Right lobe of liver (tissue), 6 donors: ENCODE measurements at regions not wholly inside any gene's neighbourhood (a gene's known extent, or its start where the extent isn't known, plus 50 kb on each side); places are given as distances from the start of the nearest gene placed in this dataset.

Experiments used
- ATAC-seq, 4 donors: fragments of 200-7000 bp; cut with Tn5 transposase; one replicate each; pipeline ENCODE4 v1.9.1; 2020; ENCODE audit warnings: mild to moderate bottlenecking in 4 of 4, moderate library complexity in 4 of 4
- DNase-seq, 3 donors: peaks; one replicate each; pipeline ENCODE4 v3.0.0-alpha.2; 2020
- H3K27ac ChIP-seq, 3 donors: fragments of 200-600 bp; one replicate each; pipeline ENCODE4 v1.8.0; 2022
- H3K27me3 ChIP-seq, 2 donors: fragments of 200-600 bp; one replicate each; pipeline ENCODE4 v1.8.0; 2022
- H3K36me3 ChIP-seq, 4 donors: fragments of 200-600 bp; sonication (generic) in 1 of 4; one replicate each; pipeline versions ENCODE4 v1.5.1 to v1.8.0; 2017 to 2022; ENCODE audit warnings: control low read depth in 1 of 4
- H3K4me1 ChIP-seq, 4 donors: fragments of 200-600 bp; sonication (generic) in 1 of 4; one replicate each; pipeline versions ENCODE4 v1.5.1 to v1.8.0; 2017 to 2022; ENCODE audit warnings: control low read depth in 1 of 4
- H3K4me3 ChIP-seq, 3 donors: fragments of 200-600 bp; one replicate each; pipeline ENCODE4 v1.8.0; 2022
- H3K9me3 ChIP-seq, 4 donors: fragments of 200-600 bp; sonication (generic) in 1 of 4; one replicate each; pipeline versions ENCODE4 v1.5.1 to v1.8.0; 2017 to 2022; ENCODE audit warnings: control low read depth in 1 of 4
- POLR2A ChIP-seq: fragments of 450-650 bp; IDR thresholded peaks from one replicate; pipeline ENCODE4 v1.6.1; 2017; ENCODE audit warnings: antibody characterized with exemption, mild to moderate bottlenecking
- WGBS: methylation state at CpG from one replicate; pipeline ENCODE4 v1.1.6; 2018; ENCODE audit warnings: low coverage, low lambda C conversion rate; ENCODE audit not compliant: insufficient coverage; ENCODE audit errors: missing lambda C conversion rate; 5-methylcytosine and 5-hydroxymethylcytosine counted together
- intact Hi-C, 2 donors: fragments of 100-400 bp; cut with DNase I; formaldehyde crosslinking; loops; one replicate each; pipeline versions ENCODE4 v1.11.2 to v1.14.1; 2022
- TF ChIP-seq, protein P1 (sequence below), 4 donors: fragments of 200-600 bp in 3 of 4; fragments of 450-650 bp in 1 of 4; IDR thresholded peaks; one replicate each; pipeline versions ENCODE4 v1.5.1 to v1.8.0; 2016 to 2022; ENCODE audit warnings: antibody characterized with exemption in 4 of 4, mild to moderate bottlenecking in 2 of 4
- donor health status: DM: no; HTN: yes; CAD: no.
- donor health status: DM: no; HTN: no; CAD: no.
- donor health status: DM: no; HTN: no; CAD: no.
- donor health status: DM: no; HTN: yes; CAD: no.
- donor health status: DM: no; HTN: yes; CAD: no.

DNA sequence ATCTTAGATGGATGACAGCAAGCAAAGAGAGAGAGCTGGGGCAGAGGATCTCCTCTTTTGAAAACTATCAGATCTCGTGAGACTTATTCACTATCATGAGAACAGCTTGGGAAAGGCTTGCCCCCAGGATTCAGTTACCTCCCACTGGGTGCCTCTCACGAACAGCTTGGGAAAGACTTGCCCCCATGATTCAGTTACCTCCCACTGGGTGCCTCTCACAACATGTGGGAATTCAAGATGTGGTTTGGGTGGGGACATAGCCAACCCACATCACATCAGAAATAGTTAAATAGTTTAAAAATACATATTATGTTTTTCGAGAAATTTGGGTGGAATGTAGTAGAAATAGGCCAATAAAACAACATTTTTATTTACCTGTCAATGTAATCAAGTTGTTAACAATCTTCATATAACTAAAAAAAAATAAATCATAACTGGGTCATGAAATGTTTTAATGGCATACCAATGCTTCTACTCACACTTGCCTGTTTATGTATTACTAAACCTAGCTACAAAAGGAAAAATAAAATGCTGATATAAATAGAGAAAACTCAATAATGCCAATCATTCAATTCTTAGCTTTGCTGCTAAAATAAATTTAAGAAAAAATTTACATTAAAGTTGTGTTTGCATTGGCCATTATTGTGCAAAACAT lies 608.9 kb downstream of the SUCLG1 start:
- intact Hi-C loops = no loop called here
- 44% methylated on average over 3 of the region's 3 CpGs for WGBS
- no peak for DNase-seq
- no peaks in the 10 kb centered on the region for H3K9me3 ChIP-seq
- H3K27ac ChIP-seq = no peak overlapping the region
- H3K36me3 ChIP-seq = no peaks in the 10 kb centered on the region
- H3K4me1 ChIP-seq = no peaks in the 10 kb centered on the region
- no peaks in the 10 kb centered on the region for H3K27me3 ChIP-seq
- no peak for ATAC-seq
- H3K4me3 ChIP-seq = no peak overlapping the region
- TF ChIP-seq POLR2A = no peak
- TF ChIP-seq, protein P1, sequence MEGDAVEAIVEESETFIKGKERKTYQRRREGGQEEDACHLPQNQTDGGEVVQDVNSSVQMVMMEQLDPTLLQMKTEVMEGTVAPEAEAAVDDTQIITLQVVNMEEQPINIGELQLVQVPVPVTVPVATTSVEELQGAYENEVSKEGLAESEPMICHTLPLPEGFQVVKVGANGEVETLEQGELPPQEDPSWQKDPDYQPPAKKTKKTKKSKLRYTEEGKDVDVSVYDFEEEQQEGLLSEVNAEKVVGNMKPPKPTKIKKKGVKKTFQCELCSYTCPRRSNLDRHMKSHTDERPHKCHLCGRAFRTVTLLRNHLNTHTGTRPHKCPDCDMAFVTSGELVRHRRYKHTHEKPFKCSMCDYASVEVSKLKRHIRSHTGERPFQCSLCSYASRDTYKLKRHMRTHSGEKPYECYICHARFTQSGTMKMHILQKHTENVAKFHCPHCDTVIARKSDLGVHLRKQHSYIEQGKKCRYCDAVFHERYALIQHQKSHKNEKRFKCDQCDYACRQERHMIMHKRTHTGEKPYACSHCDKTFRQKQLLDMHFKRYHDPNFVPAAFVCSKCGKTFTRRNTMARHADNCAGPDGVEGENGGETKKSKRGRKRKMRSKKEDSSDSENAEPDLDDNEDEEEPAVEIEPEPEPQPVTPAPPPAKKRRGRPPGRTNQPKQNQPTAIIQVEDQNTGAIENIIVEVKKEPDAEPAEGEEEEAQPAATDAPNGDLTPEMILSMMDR (IDR thresholded peaks at IDR 0.05) = no peak

DNA sequence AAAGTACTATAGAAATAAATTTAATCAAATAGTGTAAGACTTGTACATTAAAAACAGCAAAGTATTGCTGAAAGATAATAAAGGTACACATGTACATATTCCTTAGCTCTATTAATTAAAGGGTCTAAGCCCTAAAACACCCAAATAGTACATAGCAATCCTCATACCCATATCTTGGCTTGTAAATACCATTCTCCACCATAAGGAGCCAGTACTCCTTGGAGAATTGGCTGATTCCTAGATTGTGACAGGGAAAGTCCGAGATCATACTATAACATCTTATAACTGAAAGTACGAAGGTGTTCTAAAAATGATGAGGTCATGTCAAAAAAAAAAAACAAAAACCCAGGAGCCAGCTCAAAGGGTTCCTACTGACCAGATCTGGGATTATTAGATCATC lies 614.6 kb downstream of the SUCLG1 start:
- no peak for DNase-seq
- ATAC-seq = no peak
- Histone ChIP-seq H3K9me3 (no peaks in the 10 kb centered on the region), H3K36me3 (no peaks in the 10 kb centered on the region), H3K4me3 (no peak overlapping the region), H3K27me3 (no peaks in the 10 kb centered on the region), H3K27ac (no peak overlapping the region), H3K4me1 (no peaks in the 10 kb centered on the region)
- 64% methylated on average over 2 of the region's 2 CpGs for WGBS
- TF ChIP-seq, protein P1 (IDR thresholded peaks at IDR 0.05) = no peak
- TF ChIP-seq POLR2A = no peak
- intact Hi-C loops = no loop called here

DNA sequence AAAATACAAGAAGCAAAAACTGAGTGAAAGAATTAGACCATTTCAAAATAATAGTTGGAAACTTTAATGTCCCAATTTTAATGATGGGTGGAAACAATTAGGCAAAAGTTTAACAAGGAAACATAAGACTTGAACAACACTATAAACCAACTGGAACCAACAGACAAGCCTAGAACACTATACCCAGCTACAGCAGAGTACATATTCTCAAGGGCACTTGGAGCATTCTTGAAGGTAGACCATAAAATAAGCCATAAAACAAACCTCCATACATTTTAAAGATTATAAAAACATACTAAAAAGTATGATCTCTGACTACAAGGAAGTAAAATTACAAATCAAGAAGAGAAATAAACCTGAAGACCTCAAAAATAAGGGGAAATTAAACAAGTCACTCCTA lies 616.7 kb downstream of the SUCLG1 start:
- no peak for TF ChIP-seq POLR2A
- TF ChIP-seq, protein P1 (IDR thresholded peaks at IDR 0.05) = no peak
- H3K4me3 ChIP-seq = no peak overlapping the region
- H3K36me3 ChIP-seq = no peaks in the 10 kb centered on the region
- no peak for DNase-seq
- H3K4me1 ChIP-seq = no peaks in the 10 kb centered on the region
- H3K27me3 ChIP-seq = no peaks in the 10 kb centered on the region
- intact Hi-C loops = no loop called here
- no peaks in the 10 kb centered on the region for H3K9me3 ChIP-seq
- H3K27ac ChIP-seq = no peak overlapping the region
- no peak for ATAC-seq

DNA sequence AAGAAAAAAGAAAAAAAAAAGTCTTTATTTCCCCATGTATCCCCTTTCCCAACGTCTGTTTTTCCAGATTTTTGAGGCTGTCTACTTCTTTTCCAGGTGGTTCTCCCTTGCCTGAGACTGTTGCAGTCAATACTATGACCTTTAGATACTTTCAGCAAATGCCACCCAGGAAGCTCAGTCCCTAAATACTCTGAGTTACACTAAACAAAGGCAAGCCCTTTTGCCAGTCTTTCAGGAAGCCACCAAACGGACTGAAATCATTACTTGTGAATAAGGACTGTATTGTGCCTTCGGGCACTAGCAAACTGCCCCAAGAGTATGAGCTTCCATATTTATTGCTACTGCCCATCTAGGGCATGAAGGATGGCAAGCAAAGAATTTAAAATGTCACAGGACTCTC lies 621.3 kb downstream of the SUCLG1 start:
- no peaks in the 10 kb centered on the region for H3K27me3 ChIP-seq
- ATAC-seq (no peak), DNase-seq (no peak)
- TF ChIP-seq, protein P1 (IDR thresholded peaks at IDR 0.05) = no peak
- TF ChIP-seq POLR2A = no peak
- no peaks in the 10 kb centered on the region for H3K9me3 ChIP-seq
- H3K27ac ChIP-seq = no peak overlapping the region
- no peaks in the 10 kb centered on the region for H3K4me1 ChIP-seq
- WGBS = 47% methylated on average over 3 of the region's 3 CpGs
- H3K36me3 ChIP-seq = no peaks in the 10 kb centered on the region
- H3K4me3 ChIP-seq = no peak overlapping the region
- intact Hi-C loops = no loop called here

DNA sequence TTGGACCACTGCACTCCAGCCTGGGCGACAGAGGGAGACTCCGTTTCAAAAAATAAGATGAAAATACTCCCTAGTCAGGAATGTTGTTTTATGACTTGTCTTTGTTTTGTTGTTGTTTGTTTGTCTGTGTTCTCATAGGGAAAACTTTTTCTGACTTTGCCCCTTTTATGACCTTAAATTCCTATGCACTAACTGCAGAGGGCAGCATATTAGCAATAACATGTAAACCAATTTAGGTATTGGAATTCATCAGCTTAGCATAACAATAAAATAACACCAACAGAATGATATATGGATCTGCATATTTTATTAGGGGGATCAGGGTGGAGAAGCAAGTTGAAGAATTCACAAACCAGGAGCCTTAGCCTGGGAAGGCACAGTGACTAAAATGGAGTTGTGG lies 631.5 kb downstream of the SUCLG1 start:
- 100% methylated on average over 2 of the region's 2 CpGs for WGBS
- intact Hi-C loops = no loop called here
- H3K9me3 ChIP-seq = no peaks in the 10 kb centered on the region
- DNase-seq (no peak), ATAC-seq (no peak)
- no peaks in the 10 kb centered on the region for H3K27me3 ChIP-seq
- no peaks in the 10 kb centered on the region for H3K36me3 ChIP-seq
- H3K4me1 ChIP-seq = no peaks in the 10 kb centered on the region
- H3K4me3 ChIP-seq = no peak overlapping the region
- TF ChIP-seq, protein P1 (IDR thresholded peaks at IDR 0.05) = no peak
- TF ChIP-seq POLR2A = no peak
- no peak overlapping the region for H3K27ac ChIP-seq
